IMR-90 (cell line): ENCODE measurements at regions not wholly inside any gene's neighbourhood (a gene's known extent, or its start where the extent isn't known, plus 50 kb on each side); places are given as distances from the start of the nearest gene placed in this dataset.

Experiments used
- ATAC-seq: fragments of 200-7000 bp; cut with Tn5 transposase; 2 replicates; pipeline ENCODE4 v1.9.1; 2020; ENCODE audit warnings: low read depth, mild to moderate bottlenecking, moderate library complexity
- BruUV-seq: library from RNA; stranded (reverse); fragments of 400-500 nt; replicated peaks from 2 replicates; lab custom pipeline; 2021; lab: Mats Ljungman, UMichigan
- CTCF ChIA-PET: fragments of 300-600 bp; formaldehyde crosslinking; extraction: SDS; loops from one replicate; lab custom pipeline; 2021; ENCODE audit warnings: antibody characterized with exemption; lab: Yijun Ruan, JAX
- POLR2A ChIA-PET: fragments of 300-600 bp; sonication (Branson Sonifier 250); formaldehyde crosslinking; loops from one replicate; lab custom pipeline; 2022; ENCODE audit warnings: antibody characterized with exemption; ENCODE audit not compliant: unreplicated experiment; lab: Charles Lee
- DNase-seq: peaks from one replicate; pipeline ENCODE4 v3.0.0; 2013
- H2AFZ ChIP-seq: replicated peaks from 2 replicates; pipeline ENCODE3; 2013; ENCODE audit warnings: low read length, mild to moderate bottlenecking; ENCODE audit not compliant: poor library complexity
- H2AK5ac ChIP-seq: 2 replicates; pipeline ENCODE4 v1.6.1; 2013; ENCODE audit warnings: low read depth, low read length, inconsistent platforms
- H2AK9ac ChIP-seq: replicated peaks from 2 replicates; pipeline ENCODE3; 2013; ENCODE audit warnings: mild to moderate bottlenecking, low read depth, low read length, moderate library complexity; ENCODE audit not compliant: poor library complexity
- H2BK120ac ChIP-seq: 2 replicates; pipeline ENCODE4 v1.6.1; 2013; ENCODE audit warnings: low read depth, low read length, inconsistent platforms
- H2BK15ac ChIP-seq: 3 replicates; pipeline ENCODE4 v1.6.1; 2013; ENCODE audit warnings: low read depth, low read length, inconsistent platforms
- H2BK20ac ChIP-seq: 2 replicates; pipeline ENCODE4 v1.6.1; 2013; ENCODE audit warnings: low read depth, mild to moderate bottlenecking, inconsistent platforms, low read length, moderate library complexity
- H2BK5ac ChIP-seq: 2 replicates; pipeline ENCODE4 v1.6.1; 2013; ENCODE audit warnings: mild to moderate bottlenecking, low read depth, low read length, inconsistent platforms; ENCODE audit not compliant: poor library complexity, severe bottlenecking
- H3K14ac ChIP-seq: replicated peaks from 2 replicates; pipeline ENCODE4 v1.6.1; 2013; ENCODE audit warnings: low read depth, low read length, inconsistent platforms
- H3K18ac ChIP-seq: 2 replicates; pipeline ENCODE4 v1.6.1; 2013; ENCODE audit warnings: low read depth, low read length, control low read depth
- H3K23ac ChIP-seq: 2 replicates; pipeline ENCODE4 v1.6.1; 2013; ENCODE audit warnings: low read depth, low read length, inconsistent platforms
- H3K27ac ChIP-seq: 2 replicates; pipeline ENCODE4 v1.5.1; 2013; ENCODE audit warnings: mild to moderate bottlenecking, control low read depth, low read length; ENCODE audit not compliant: insufficient read depth
- H3K27me3 ChIP-seq: 2 replicates; pipeline ENCODE4 v1.6.1; 2013; ENCODE audit warnings: low read length; ENCODE audit not compliant: control insufficient read depth, insufficient read depth
- H3K36me3 ChIP-seq: 2 replicates; pipeline ENCODE4 v1.6.1; 2013; ENCODE audit warnings: low read length, mixed read lengths; ENCODE audit not compliant: control insufficient read depth, insufficient read depth
- H3K4ac ChIP-seq: 2 replicates; pipeline ENCODE4 v1.6.1; 2013; ENCODE audit warnings: low read depth, low read length, inconsistent platforms
- H3K4me1 ChIP-seq: 2 replicates; pipeline ENCODE4 v1.6.1; 2013; ENCODE audit warnings: low read length, mixed read lengths; ENCODE audit not compliant: control insufficient read depth, insufficient read depth
- H3K4me2 ChIP-seq: 2 replicates; pipeline ENCODE4 v1.6.1; 2013; ENCODE audit warnings: low read depth, mild to moderate bottlenecking, control low read depth, low read length, moderate library complexity
- H3K4me3 ChIP-seq: 2 replicates; pipeline ENCODE4 v1.5.1; 2013; ENCODE audit warnings: low read depth, mild to moderate bottlenecking, control low read depth, low read length, moderate library complexity; ENCODE audit not compliant: insufficient read depth
- H3K56ac ChIP-seq: 2 replicates; pipeline ENCODE4 v1.6.1; 2013; ENCODE audit warnings: low read length, inconsistent platforms; ENCODE audit not compliant: insufficient read depth; ENCODE audit errors: extremely low read depth
- H3K79me1 ChIP-seq, 2 experiments: 2 replicates each; pipeline ENCODE4 v1.6.1; 2013; ENCODE audit warnings: low read length in 2 of 2, inconsistent platforms in 1 of 2, low read depth in 1 of 2
- H3K9ac ChIP-seq: 2 replicates; pipeline ENCODE4 v1.6.1; 2013; ENCODE audit warnings: low read depth, low read length, control low read depth
- H3K9me1 ChIP-seq: 2 replicates; pipeline ENCODE4 v1.6.1; 2013; ENCODE audit warnings: low read length, inconsistent platforms; ENCODE audit not compliant: insufficient read depth
- H3K9me3 ChIP-seq: 2 replicates; pipeline ENCODE4 v1.6.1; 2013; ENCODE audit warnings: low read length; ENCODE audit not compliant: control insufficient read depth, insufficient read depth
- H4K20me1 ChIP-seq: 2 replicates; pipeline ENCODE4 v1.6.1; 2013; ENCODE audit warnings: low read length, inconsistent platforms; ENCODE audit not compliant: insufficient read depth
- H4K5ac ChIP-seq: 2 replicates; pipeline ENCODE4 v1.6.1; 2013; ENCODE audit warnings: mild to moderate bottlenecking, low read depth, low read length, control low read depth
- H4K8ac ChIP-seq, 2 experiments: 2 replicates each; pipeline ENCODE4 v1.6.1; 2013; ENCODE audit warnings: low read depth in 2 of 2, low read length in 2 of 2, control low read depth in 1 of 2, inconsistent platforms in 1 of 2
- H4K91ac ChIP-seq: 2 replicates; pipeline ENCODE4 v1.6.1; 2013; ENCODE audit warnings: low read depth, low read length, inconsistent platforms; ENCODE audit not compliant: insufficient read depth
- BHLHE40 ChIP-seq: fragments of 150-350 bp; IDR thresholded peaks from 2 replicates; pipeline ENCODE4 v1.6.1; 2016; ENCODE audit warnings: mild to moderate bottlenecking, low read depth, low read length
- CHD1 ChIP-seq: IDR thresholded peaks from 2 replicates; pipeline ENCODE4 v1.6.1; 2012; ENCODE audit warnings: low read depth, low read length, improper control_type of control experiment
- MAZ ChIP-seq: IDR thresholded peaks from 2 replicates; pipeline ENCODE4 v1.6.1; 2012; ENCODE audit warnings: low read depth, mild to moderate bottlenecking, low read length, improper control_type of control experiment, moderate library complexity, borderline replicate concordance
- MXI1 ChIP-seq: IDR thresholded peaks from 2 replicates; pipeline ENCODE4 v1.6.1; 2012; ENCODE audit warnings: low read depth, mild to moderate bottlenecking, low read length, moderate library complexity, borderline replicate concordance
- NFE2L2 ChIP-seq: fragments of 150-350 bp; IDR thresholded peaks from 2 replicates; pipeline ENCODE4 v1.6.1; 2016; ENCODE audit warnings: low read depth, mild to moderate bottlenecking, low read length
- RFX5 ChIP-seq: IDR thresholded peaks from 2 replicates; pipeline ENCODE4 v1.8.0; 2012; ENCODE audit warnings: low read depth, mild to moderate bottlenecking, low read length, moderate library complexity
- SMC3 ChIP-seq: fragments of 150-350 bp; IDR thresholded peaks from 2 replicates; pipeline ENCODE4 v1.6.1; 2016; ENCODE audit warnings: low read depth, mild to moderate bottlenecking, antibody characterized with exemption, low read length, moderate library complexity
- WGBS, 2 experiments: methylation state at CpG; one replicate each; pipeline versions ENCODE4 v1.1.5 to v1.1.7; 2013; ENCODE audit warnings: missing lambda C conversion rate in 2 of 2; ENCODE audit not compliant: insufficient read length in 1 of 2; ENCODE audit errors: extremely low coverage in 2 of 2; 5-methylcytosine and 5-hydroxymethylcytosine counted together
- dilution Hi-C: fragments of 300-500 bp; cut with HindIII; formaldehyde crosslinking; loops from one replicate; pipeline ENCODE4 v1.14.3; 2018; ENCODE audit warnings: low sequenced_read_pairs; ENCODE audit not compliant: unreplicated experiment
- in situ Hi-C: fragments of 300-500 bp; cut with MboI; formaldehyde crosslinking; loops from 3 replicates; pipeline ENCODE4 v1.14.3; 2019; ENCODE audit warnings: low sequenced_read_pairs, inconsistent platforms, mixed read lengths
- intact Hi-C: fragments of 100-400 bp; cut with micrococcal nuclease; formaldehyde crosslinking; loops from 2 replicates; pipeline ENCODE4 v1.10.0; 2022

DNA sequence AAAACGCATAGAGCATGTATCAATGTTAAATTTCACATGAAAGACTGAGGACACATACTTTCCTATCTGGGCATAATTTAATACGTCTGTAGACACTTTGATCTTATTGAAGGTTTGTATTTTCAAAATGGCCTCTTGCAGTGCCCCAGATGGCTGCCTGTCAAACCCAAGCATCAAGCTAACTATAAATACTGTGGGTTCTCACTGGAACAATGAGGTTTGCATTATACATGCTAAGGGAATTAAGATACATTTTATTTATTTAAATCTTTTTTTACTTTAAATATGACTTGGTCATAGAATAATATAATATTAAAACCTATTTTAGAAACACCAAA lies 702.9 kb upstream of the GRAMD2B start:
- H4K91ac ChIP-seq: no peak overlapping the region
- H3K56ac ChIP-seq: no peak overlapping the region
- TF ChIP-seq MAZ (no peak), NFE2L2 (no peak), BHLHE40 (no peak), MXI1 (no peak), RFX5 (no peak), CHD1 (no peak), SMC3 (no peak)
- no peak for DNase-seq
- H3K4me1 ChIP-seq: peaks cover 3% of the 10 kb centered on the region; the same call in 1 of the 2 replicates
- no peak overlapping the region for H3K27ac ChIP-seq
- POLR2A ChIA-PET: no interaction called here
- H2BK5ac ChIP-seq: no peak overlapping the region
- dilution Hi-C loops: no loop called here
- no peak overlapping the region for H2BK20ac ChIP-seq
- intact Hi-C loops: no loop called here
- H3K9me3 ChIP-seq: no peaks in the 10 kb centered on the region
- no peaks in the 10 kb centered on the region for H3K27me3 ChIP-seq
- no peak for ATAC-seq
- H3K4ac ChIP-seq: no peak overlapping the region
- no peak overlapping the region for H2BK15ac ChIP-seq
- BruUV-seq: no TSS peak
- no peak overlapping the region for H3K4me3 ChIP-seq
- H3K9me1 ChIP-seq: peaks cover 3% of the 10 kb centered on the region; the same call in 1 of the 2 replicates
- no peak overlapping the region for H3K18ac ChIP-seq
- H3K79me1 ChIP-seq: no peaks in the 10 kb centered on the region
- WGBS, 2 experiments: no CpG with 5 or more reads among the region's 2 CpGs
- H3K4me2 ChIP-seq: no peak overlapping the region
- no peak overlapping the region for H4K5ac ChIP-seq
- no peak overlapping the region for H2AFZ ChIP-seq
- no peak overlapping the region for H4K8ac ChIP-seq
- no peak overlapping the region for H2AK5ac ChIP-seq
- in situ Hi-C loops: no loop called here
- no peak overlapping the region for H2BK120ac ChIP-seq
- no peaks in the 10 kb centered on the region for H3K36me3 ChIP-seq
- no peak overlapping the region for H2AK9ac ChIP-seq
- no peak overlapping the region for H3K14ac ChIP-seq
- H3K9ac ChIP-seq: no peak overlapping the region
- H4K20me1 ChIP-seq: no peaks in the 10 kb centered on the region
- no peak overlapping the region for H3K23ac ChIP-seq
- CTCF ChIA-PET: no interaction called here
